ENCODE measurements at regions not wholly inside any gene's neighbourhood (a gene's known extent, or its start where the extent isn't known, plus 50 kb on each side); places are given as distances from the start of the nearest gene placed in this dataset.
"Not testable (repeated sequence)": the region's sequence is repeated elsewhere in the genome, so short reads cannot be mapped to it uniquely, and the experiment has no call there.

- no peak overlapping the region for H3K4me3 ChIP-seq (replicated peaks; ENCODE audit: low read depth, low read length)
- DNase-seq (ENCODE audit: low read depth): no peak
- TF ChIP-seq, protein P1, sequence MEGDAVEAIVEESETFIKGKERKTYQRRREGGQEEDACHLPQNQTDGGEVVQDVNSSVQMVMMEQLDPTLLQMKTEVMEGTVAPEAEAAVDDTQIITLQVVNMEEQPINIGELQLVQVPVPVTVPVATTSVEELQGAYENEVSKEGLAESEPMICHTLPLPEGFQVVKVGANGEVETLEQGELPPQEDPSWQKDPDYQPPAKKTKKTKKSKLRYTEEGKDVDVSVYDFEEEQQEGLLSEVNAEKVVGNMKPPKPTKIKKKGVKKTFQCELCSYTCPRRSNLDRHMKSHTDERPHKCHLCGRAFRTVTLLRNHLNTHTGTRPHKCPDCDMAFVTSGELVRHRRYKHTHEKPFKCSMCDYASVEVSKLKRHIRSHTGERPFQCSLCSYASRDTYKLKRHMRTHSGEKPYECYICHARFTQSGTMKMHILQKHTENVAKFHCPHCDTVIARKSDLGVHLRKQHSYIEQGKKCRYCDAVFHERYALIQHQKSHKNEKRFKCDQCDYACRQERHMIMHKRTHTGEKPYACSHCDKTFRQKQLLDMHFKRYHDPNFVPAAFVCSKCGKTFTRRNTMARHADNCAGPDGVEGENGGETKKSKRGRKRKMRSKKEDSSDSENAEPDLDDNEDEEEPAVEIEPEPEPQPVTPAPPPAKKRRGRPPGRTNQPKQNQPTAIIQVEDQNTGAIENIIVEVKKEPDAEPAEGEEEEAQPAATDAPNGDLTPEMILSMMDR (IDR thresholded peaks at IDR 0.05; ENCODE audit: low read length, missing control alignments): no peak
These were observed 473.4 kb downstream of the AACS start for GRCh38 chr12:125538401-125539199.

GRCh38 chr12:125540580-125541204, 475.5 kb downstream of the AACS start:
- TF ChIP-seq, protein P1 (IDR thresholded peaks at IDR 0.05; ENCODE audit: low read length, missing control alignments): no peak
- DNase-seq (ENCODE audit: low read depth): no peak
- no peak overlapping the region for H3K4me3 ChIP-seq (replicated peaks; ENCODE audit: low read depth, low read length)

DNA sequence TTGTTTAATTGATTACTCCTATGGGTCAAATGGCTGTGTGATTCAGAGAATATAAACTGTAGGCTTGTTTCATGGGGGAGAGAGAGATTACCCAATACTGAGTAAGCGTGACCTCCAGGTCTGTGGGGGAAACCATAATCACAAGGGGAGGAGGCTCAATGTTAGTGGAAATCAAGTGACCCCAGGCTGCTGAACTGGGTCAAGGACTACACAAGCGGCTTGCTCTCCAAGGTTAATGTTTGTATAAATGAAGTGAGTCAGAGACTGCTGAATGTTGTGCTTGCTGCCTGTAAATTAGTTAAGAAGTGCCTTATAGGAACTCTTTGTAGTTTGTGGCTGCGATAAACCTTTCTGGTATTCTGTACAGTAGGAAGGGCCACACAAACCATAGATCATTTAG, 479.7 kb downstream of the AACS start:
- TF ChIP-seq, protein P1 (IDR thresholded peaks at IDR 0.05; ENCODE audit: low read length, missing control alignments): no peak
- no peak for DNase-seq (ENCODE audit: low read depth)
- H3K4me3 ChIP-seq (replicated peaks; ENCODE audit: low read depth, low read length): no peak overlapping the region

DNA sequence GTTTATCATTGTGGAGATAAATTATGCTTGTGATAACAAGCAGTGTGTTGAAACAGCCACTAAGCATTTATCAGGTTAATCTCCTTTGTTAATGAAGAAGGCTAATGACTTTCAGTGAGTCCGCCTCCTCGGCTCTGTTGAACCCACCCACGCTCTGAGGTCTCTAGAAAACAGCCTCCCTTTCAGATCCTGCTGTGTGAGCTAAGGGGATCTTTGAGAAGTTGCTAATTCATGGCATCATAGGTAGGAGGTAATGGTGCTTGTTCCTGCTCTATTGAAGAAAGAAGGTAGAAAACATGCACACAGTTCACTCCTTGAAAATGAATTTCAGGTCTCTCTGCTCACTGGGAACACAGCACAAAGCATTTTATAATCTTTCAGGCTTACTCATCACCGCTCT, 483.9 kb downstream of the AACS start:
- no peak for DNase-seq (ENCODE audit: low read depth)
- H3K4me3 ChIP-seq (replicated peaks; ENCODE audit: low read depth, low read length): no peak overlapping the region
- TF ChIP-seq, protein P1 (IDR thresholded peaks at IDR 0.05; ENCODE audit: low read length, missing control alignments): no peak

GRCh38 chr12:125549836-125550235, 484.6 kb downstream of the AACS start:
- no peak for DNase-seq (ENCODE audit: low read depth)
- H3K4me3 ChIP-seq (replicated peaks; ENCODE audit: low read depth, low read length): no peak overlapping the region
- TF ChIP-seq, protein P1 (IDR thresholded peaks at IDR 0.05; ENCODE audit: low read length, missing control alignments): peak; percentile 25

DNA sequence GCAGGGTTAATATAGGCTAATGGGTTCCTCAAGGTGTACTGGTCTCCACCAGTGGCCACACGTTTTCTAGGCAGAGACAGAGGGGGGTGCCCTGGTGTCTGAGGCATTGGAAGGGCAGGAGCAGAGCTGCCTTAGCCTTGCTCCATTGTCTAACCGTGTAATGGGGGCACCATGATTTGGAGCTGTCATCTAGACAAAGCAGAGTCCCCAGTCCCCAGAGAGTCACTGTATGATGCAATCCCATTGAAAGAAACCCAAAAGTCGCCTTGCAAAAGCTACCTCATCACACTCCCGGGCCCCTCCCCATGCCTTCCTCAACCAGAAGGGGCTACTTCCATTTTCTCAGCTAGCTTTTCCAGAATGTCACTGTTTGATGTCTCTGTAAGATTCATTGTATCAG, 487.1 kb downstream of the AACS start:
- DNase-seq (ENCODE audit: low read depth): no peak
- H3K4me3 ChIP-seq (replicated peaks; ENCODE audit: low read depth, low read length): no peak overlapping the region
- TF ChIP-seq, protein P1 (IDR thresholded peaks at IDR 0.05; ENCODE audit: low read length, missing control alignments): no peak

GRCh38 chr12:125561008-125561407, 495.8 kb downstream of the AACS start:
- DNase-seq (ENCODE audit: low read depth); H3K4me3 ChIP-seq (replicated peaks; ENCODE audit: low read depth, low read length): not testable (repeated sequence)

Measured in fibroblast of pulmonary artery (primary cell).